Lung (tissue), 11 donors: ENCODE measurements at regions not wholly inside any gene's neighbourhood (a gene's known extent, or its start where the extent isn't known, plus 50 kb on each side); places are given as distances from the start of the nearest gene placed in this dataset.

Experiments used
- ATAC-seq: fragments of 200-7000 bp; cut with Tn5 transposase; one replicate; pipeline ENCODE4 v1.9.1; 2020; ENCODE audit warnings: moderate number of reproducible peaks; ENCODE audit not compliant: insufficient read depth, low FRiP score
- DNase-seq, 3 donors: peaks; one replicate each; pipeline ENCODE4 v3.0.0-alpha.2; 2013 to 2017
- H3K27ac ChIP-seq, 2 donors: one replicate each; pipeline ENCODE4 v1.5.1; 2013; ENCODE audit warnings: mild to moderate bottlenecking in 2 of 2, moderate library complexity in 2 of 2, control low read depth in 1 of 2, inconsistent platforms in 1 of 2, low read depth in 1 of 2, low read length in 1 of 2
- H3K27me3 ChIP-seq, 3 donors: one replicate each; pipeline ENCODE4 v1.5.1; 2013; ENCODE audit warnings: low read length in 2 of 3; ENCODE audit not compliant: control insufficient read depth in 3 of 3, insufficient read depth in 3 of 3
- H3K36me3 ChIP-seq, 4 donors: one replicate each; pipeline ENCODE4 v1.5.1; 2013; ENCODE audit warnings: low read length in 4 of 4, mild to moderate bottlenecking in 1 of 4, moderate library complexity in 1 of 4; ENCODE audit not compliant: control insufficient read depth in 4 of 4, insufficient read depth in 4 of 4
- H3K4me1 ChIP-seq, 5 donors: one replicate each; pipeline ENCODE4 v1.5.1; 2013; ENCODE audit warnings: low read length in 5 of 5, mild to moderate bottlenecking in 2 of 5, moderate library complexity in 1 of 5; ENCODE audit not compliant: control insufficient read depth in 5 of 5, insufficient read depth in 5 of 5
- H3K4me3 ChIP-seq: one replicate; pipeline ENCODE4 v1.5.1; 2013; ENCODE audit warnings: mild to moderate bottlenecking, control low read depth, moderate library complexity
- H3K9ac ChIP-seq, 2 donors: one replicate each; pipeline ENCODE4 v1.5.1; 2013; ENCODE audit warnings: low read length in 2 of 2, control low read depth in 1 of 2; ENCODE audit not compliant: insufficient read depth in 1 of 2
- H3K9me3 ChIP-seq, 4 donors: one replicate each; pipeline ENCODE4 v1.5.1; 2013; ENCODE audit warnings: low read length in 3 of 4, mild to moderate bottlenecking in 1 of 4, moderate library complexity in 1 of 4; ENCODE audit not compliant: control insufficient read depth in 4 of 4, insufficient read depth in 3 of 4
- WGBS, 2 donors: extraction: QIAGEN DNeasy Blood & Tissue Kit; methylation state at CpG; one replicate each; pipeline ENCODE4 v1.1.7; 2013; 5-methylcytosine and 5-hydroxymethylcytosine counted together
- TF ChIP-seq, protein P1 (sequence below): IDR thresholded peaks from 2 replicates; pipeline ENCODE4 v1.5.1; 2012; ENCODE audit warnings: mild to moderate bottlenecking; ENCODE audit errors: control extremely low read depth, extremely low read depth
- donor health status: control.
- donor health status: control.
- donor health status: Bipolar disorder and iron deficiency.
- donor health status: healthy.
- donor health status: DM: yes; HTN: yes; CAD: no.

DNA sequence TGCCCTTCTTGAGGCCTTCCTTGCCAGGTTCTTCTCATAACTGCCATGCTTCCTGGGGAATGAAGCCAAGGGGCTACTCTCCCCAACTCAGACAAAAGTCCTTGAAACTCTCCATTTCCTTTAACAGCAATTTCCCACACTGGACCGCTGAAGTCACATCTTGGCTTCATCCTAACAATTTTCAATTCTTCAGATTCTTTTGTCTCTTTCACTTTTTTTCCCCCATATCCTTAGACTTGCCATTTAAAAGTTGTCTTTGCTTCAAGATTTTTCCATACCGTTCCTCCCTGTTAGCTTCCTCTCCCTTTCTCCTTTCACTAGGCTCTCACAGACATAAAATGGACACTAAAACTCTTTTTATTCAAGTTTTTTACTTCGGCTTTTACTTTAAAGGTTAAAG lies 93.1 kb upstream of the ITGA1 start:
- H3K36me3 ChIP-seq, result no peaks in the 10 kb centered on the region
- WGBS, 2 donors, result 68 to 88% methylated on average over 3 of the region's 3 CpGs
- H3K9ac ChIP-seq, result no peak overlapping the region
- H3K27me3 ChIP-seq, result no peaks in the 10 kb centered on the region
- no peak overlapping the region for H3K4me3 ChIP-seq
- DNase-seq (peak in 1 of 3 donors; percentile 48), ATAC-seq (no peak)
- peak overlapping the region in 1 of 2 donors; percentile 9 for H3K27ac ChIP-seq
- H3K4me1 ChIP-seq, result peaks cover 0 to 33% (median 11%) of the 10 kb centered on the region in 5 donors
- no peaks in the 10 kb centered on the region for H3K9me3 ChIP-seq
- TF ChIP-seq, protein P1, sequence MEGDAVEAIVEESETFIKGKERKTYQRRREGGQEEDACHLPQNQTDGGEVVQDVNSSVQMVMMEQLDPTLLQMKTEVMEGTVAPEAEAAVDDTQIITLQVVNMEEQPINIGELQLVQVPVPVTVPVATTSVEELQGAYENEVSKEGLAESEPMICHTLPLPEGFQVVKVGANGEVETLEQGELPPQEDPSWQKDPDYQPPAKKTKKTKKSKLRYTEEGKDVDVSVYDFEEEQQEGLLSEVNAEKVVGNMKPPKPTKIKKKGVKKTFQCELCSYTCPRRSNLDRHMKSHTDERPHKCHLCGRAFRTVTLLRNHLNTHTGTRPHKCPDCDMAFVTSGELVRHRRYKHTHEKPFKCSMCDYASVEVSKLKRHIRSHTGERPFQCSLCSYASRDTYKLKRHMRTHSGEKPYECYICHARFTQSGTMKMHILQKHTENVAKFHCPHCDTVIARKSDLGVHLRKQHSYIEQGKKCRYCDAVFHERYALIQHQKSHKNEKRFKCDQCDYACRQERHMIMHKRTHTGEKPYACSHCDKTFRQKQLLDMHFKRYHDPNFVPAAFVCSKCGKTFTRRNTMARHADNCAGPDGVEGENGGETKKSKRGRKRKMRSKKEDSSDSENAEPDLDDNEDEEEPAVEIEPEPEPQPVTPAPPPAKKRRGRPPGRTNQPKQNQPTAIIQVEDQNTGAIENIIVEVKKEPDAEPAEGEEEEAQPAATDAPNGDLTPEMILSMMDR, result no peak

DNA sequence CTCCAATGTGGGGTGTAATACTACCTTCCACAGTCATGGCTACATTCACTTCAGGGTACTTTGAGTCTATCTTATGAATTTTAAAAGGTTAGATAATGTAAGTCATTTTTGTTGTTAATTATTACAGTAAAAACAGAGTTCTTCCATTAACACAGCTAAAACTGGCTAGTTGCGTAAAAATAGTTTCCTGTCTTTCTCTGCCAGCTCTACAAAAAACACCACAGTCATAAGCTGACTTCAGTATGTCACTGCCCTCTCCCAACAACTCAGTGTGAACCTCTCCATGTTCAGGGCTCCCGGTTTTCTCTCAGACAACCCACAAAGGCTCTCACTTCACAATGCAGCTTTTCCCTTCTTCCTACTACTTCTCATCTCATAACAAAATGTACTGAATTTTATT lies 84.8 kb upstream of the ITGA1 start:
- H3K27ac ChIP-seq, result no peak overlapping the region
- H3K9ac ChIP-seq, result no peak overlapping the region
- no peak overlapping the region for H3K4me3 ChIP-seq
- H3K9me3 ChIP-seq, result no peaks in the 10 kb centered on the region
- H3K36me3 ChIP-seq, result no peaks in the 10 kb centered on the region
- peaks cover 0 to 6% (median 0%) of the 10 kb centered on the region in 5 donors for H3K4me1 ChIP-seq
- TF ChIP-seq, protein P1, result no peak
- WGBS, 2 donors, result 30 to 50% methylated on average over 2 of the region's 2 CpGs
- peak in 2 of 3 donors; percentile 44 to 65 for DNase-seq
- H3K27me3 ChIP-seq, result no peaks in the 10 kb centered on the region
- ATAC-seq, result no peak

DNA sequence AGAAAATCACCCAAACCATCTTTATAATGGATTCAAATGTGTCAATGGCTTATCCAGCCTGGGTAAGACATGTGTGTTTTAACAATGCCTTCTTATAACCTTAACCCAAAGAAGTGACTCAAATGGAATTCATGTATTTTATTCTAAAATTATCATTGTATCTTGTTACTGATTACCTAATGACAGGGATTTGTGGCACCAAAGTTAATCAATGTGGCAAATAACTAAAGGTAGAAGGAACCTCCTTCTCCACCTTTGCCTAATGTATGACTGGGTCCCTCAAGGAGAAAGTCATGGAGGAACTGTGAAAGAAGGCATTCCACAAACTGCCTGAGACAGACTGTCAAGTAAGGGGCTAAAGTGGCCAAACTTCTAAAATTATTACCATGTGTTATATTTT lies 84.4 kb upstream of the ITGA1 start:
- DNase-seq, result no peak
- H3K9ac ChIP-seq, result no peak overlapping the region
- H3K27me3 ChIP-seq, result no peaks in the 10 kb centered on the region
- TF ChIP-seq, protein P1, result no peak
- no peak overlapping the region for H3K4me3 ChIP-seq
- H3K27ac ChIP-seq, result no peak overlapping the region
- H3K4me1 ChIP-seq, result peaks cover 0 to 6% (median 0%) of the 10 kb centered on the region in 5 donors
- H3K9me3 ChIP-seq, result no peaks in the 10 kb centered on the region
- no peak for ATAC-seq
- no peaks in the 10 kb centered on the region for H3K36me3 ChIP-seq

DNA sequence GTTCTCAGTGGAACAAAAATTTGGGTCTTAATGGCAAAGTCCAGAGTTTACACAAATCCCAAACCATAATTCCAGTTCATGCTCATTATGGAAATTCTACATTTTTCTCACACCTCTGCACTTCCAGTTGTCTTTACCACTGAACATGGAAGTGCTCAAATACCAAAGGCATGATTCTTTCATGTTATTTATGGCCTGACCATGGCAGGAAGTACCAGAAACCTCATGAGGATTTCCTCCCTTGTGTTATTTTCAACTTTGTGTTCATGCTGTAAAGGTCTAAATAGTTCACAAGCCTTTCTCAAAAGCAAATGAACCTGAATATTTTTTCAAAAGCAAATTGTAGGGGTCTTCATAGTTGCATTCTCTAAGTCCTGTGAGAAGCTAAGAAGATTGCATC lies 82.0 kb upstream of the ITGA1 start:
- Histone ChIP-seq H3K36me3 (no peaks in the 10 kb centered on the region), H3K27ac (no peak overlapping the region), H3K4me1 (peaks cover 0 to 6% (median 0%) of the 10 kb centered on the region in 5 donors), H3K27me3 (no peaks in the 10 kb centered on the region), H3K9ac (no peak overlapping the region), H3K4me3 (no peak overlapping the region), H3K9me3 (no peaks in the 10 kb centered on the region)
- ATAC-seq (no peak), DNase-seq (peak in 1 of 3 donors; percentile 31)
- TF ChIP-seq, protein P1, result no peak
